Panc1 (cell line): ENCODE measurements at regions not wholly inside any gene's neighbourhood (a gene's known extent, or its start where the extent isn't known, plus 50 kb on each side); places are given as distances from the start of the nearest gene placed in this dataset.

Source experiments
- ATAC-seq: fragments of 200-7000 bp; cut with Tn5 transposase; 2 replicates; pipeline ENCODE4 v1.9.1; 2020; ENCODE audit warnings: mild to moderate bottlenecking, moderate library complexity
- BruUV-seq: library from RNA; stranded (reverse); fragments of 400-500 nt; replicated peaks from 2 replicates; lab custom pipeline; 2021; lab: Mats Ljungman, UMichigan
- CTCF ChIA-PET: fragments of 300-600 bp; sonication (Branson Sonifier 250); formaldehyde crosslinking; loops from one replicate; lab custom pipeline; 2022; ENCODE audit warnings: antibody characterized with exemption; lab: Charles Lee
- POLR2A ChIA-PET: fragments of 300-600 bp; sonication (Branson Sonifier 250); formaldehyde crosslinking; loops from one replicate; lab custom pipeline; 2022; ENCODE audit warnings: antibody characterized with exemption; lab: Charles Lee
- DNase-seq: peaks from one replicate; pipeline ENCODE4 v3.0.0-alpha.2; 2010; ENCODE audit warnings: low read depth, low spot score
- H3K27ac ChIP-seq: 2 replicates; pipeline ENCODE4 v1.5.1; 2011; ENCODE audit warnings: mild to moderate bottlenecking, low read length, inconsistent platforms
- H3K27me3 ChIP-seq: fragments of 200-500 bp; sonication (Bioruptor generic); 2 replicates; pipeline ENCODE4 v1.6.0; 2014; ENCODE audit warnings: low read length, inconsistent platforms; ENCODE audit not compliant: control insufficient read depth, insufficient read depth
- H3K36me3 ChIP-seq: fragments of 200-500 bp; sonication (Bioruptor generic); 2 replicates; pipeline ENCODE4 v1.5.1; 2014; ENCODE audit warnings: inconsistent platforms, mild to moderate bottlenecking, low read length, moderate library complexity; ENCODE audit not compliant: control insufficient read depth, insufficient read depth
- H3K4me1 ChIP-seq: 2 replicates; pipeline ENCODE4 v1.5.1; 2011; ENCODE audit warnings: inconsistent platforms, mild to moderate bottlenecking, low read length, moderate library complexity; ENCODE audit not compliant: control insufficient read depth, insufficient read depth
- H3K4me3 ChIP-seq, 2 experiments: 2 replicates each; pipeline ENCODE4 v1.5.1; 2011 to 2012; ENCODE audit warnings: low read depth in 2 of 2, low read length in 2 of 2, mild to moderate bottlenecking in 2 of 2, inconsistent platforms in 1 of 2, moderate library complexity in 1 of 2
- H3K9me3 ChIP-seq: fragments of 200-500 bp; sonication (Bioruptor generic); 2 replicates; pipeline ENCODE4 v1.5.1; 2014; ENCODE audit warnings: low read depth, mild to moderate bottlenecking, inconsistent platforms, low read length, moderate library complexity; ENCODE audit not compliant: control insufficient read depth, insufficient read depth
- POLR2AphosphoS5 ChIP-seq: IDR thresholded peaks from 2 replicates; pipeline ENCODE4 v1.6.1; 2012; ENCODE audit warnings: mild to moderate bottlenecking, low read depth, low read length, moderate library complexity
- SIN3A ChIP-seq: IDR thresholded peaks from 2 replicates; pipeline ENCODE4 v1.6.1; 2012; ENCODE audit warnings: low read depth, mild to moderate bottlenecking, low read length, moderate library complexity, borderline replicate concordance; ENCODE audit not compliant: insufficient read depth
- TCF7L2 ChIP-seq: IDR thresholded peaks from 2 replicates; pipeline ENCODE4 v1.6.1; 2011; ENCODE audit warnings: mild to moderate bottlenecking, low read depth, low read length, inconsistent platforms
- in situ Hi-C: cut with HindIII; loops from 2 replicates; pipeline ENCODE4 v1.10.0; 2016; ENCODE audit warnings: low sequenced_read_pairs, low pct_unique_long_range_greater_than_20kb
- intact Hi-C: fragments of 100-400 bp; cut with micrococcal nuclease; formaldehyde crosslinking; loops from one replicate; pipeline ENCODE4 v1.10.0; 2022; ENCODE audit not compliant: unreplicated experiment
- TF ChIP-seq, protein P1 (sequence below): fragments of 450-650 bp; IDR thresholded peaks from 2 replicates; pipeline ENCODE4 v1.5.1; 2017; ENCODE audit warnings: mild to moderate bottlenecking
- TF ChIP-seq, protein P2 (sequence below), 2 experiments: IDR thresholded peaks; 2 replicates each; pipeline ENCODE4 v1.6.1; 2011 to 2012; ENCODE audit warnings: low read depth in 2 of 2, control low read depth in 1 of 2, low read length in 1 of 2, mild to moderate bottlenecking in 1 of 2, moderate library complexity in 1 of 2; ENCODE audit not compliant: insufficient read depth in 1 of 2

DNA sequence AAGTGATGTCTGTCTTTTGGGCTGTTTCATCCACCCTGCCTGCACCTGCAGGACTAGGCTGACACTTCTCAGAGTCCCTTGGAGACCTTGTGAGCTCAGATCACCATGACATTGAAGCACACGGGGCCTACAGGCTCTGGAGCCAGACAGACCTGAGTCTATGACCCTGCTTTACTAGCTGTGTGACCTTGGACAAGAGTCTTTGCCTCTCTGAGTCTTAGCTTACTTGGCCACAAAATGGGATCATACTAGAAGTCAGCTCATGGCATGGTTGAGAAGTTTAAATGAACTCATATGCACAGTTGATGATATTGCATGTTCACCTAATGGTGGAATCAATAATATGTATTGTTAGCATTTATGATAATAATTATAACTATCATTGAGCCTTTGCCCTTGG lies 102.9 kb upstream of the SMAD3 start:
- ChIA-PET POLR2A (no interaction called here), CTCF (no interaction called here)
- H3K36me3 ChIP-seq = no peaks in the 10 kb centered on the region
- H3K27ac ChIP-seq = peak overlapping the region; percentile 42
- no peak for DNase-seq
- ATAC-seq = no peak
- in situ Hi-C loops (no loop called here), intact Hi-C loops (no loop called here)
- TF ChIP-seq, protein P1, sequence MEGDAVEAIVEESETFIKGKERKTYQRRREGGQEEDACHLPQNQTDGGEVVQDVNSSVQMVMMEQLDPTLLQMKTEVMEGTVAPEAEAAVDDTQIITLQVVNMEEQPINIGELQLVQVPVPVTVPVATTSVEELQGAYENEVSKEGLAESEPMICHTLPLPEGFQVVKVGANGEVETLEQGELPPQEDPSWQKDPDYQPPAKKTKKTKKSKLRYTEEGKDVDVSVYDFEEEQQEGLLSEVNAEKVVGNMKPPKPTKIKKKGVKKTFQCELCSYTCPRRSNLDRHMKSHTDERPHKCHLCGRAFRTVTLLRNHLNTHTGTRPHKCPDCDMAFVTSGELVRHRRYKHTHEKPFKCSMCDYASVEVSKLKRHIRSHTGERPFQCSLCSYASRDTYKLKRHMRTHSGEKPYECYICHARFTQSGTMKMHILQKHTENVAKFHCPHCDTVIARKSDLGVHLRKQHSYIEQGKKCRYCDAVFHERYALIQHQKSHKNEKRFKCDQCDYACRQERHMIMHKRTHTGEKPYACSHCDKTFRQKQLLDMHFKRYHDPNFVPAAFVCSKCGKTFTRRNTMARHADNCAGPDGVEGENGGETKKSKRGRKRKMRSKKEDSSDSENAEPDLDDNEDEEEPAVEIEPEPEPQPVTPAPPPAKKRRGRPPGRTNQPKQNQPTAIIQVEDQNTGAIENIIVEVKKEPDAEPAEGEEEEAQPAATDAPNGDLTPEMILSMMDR = no peak
- TF ChIP-seq POLR2AphosphoS5 = no peak
- no peak for TF ChIP-seq TCF7L2
- no peak for TF ChIP-seq SIN3A
- TF ChIP-seq, protein P2, sequence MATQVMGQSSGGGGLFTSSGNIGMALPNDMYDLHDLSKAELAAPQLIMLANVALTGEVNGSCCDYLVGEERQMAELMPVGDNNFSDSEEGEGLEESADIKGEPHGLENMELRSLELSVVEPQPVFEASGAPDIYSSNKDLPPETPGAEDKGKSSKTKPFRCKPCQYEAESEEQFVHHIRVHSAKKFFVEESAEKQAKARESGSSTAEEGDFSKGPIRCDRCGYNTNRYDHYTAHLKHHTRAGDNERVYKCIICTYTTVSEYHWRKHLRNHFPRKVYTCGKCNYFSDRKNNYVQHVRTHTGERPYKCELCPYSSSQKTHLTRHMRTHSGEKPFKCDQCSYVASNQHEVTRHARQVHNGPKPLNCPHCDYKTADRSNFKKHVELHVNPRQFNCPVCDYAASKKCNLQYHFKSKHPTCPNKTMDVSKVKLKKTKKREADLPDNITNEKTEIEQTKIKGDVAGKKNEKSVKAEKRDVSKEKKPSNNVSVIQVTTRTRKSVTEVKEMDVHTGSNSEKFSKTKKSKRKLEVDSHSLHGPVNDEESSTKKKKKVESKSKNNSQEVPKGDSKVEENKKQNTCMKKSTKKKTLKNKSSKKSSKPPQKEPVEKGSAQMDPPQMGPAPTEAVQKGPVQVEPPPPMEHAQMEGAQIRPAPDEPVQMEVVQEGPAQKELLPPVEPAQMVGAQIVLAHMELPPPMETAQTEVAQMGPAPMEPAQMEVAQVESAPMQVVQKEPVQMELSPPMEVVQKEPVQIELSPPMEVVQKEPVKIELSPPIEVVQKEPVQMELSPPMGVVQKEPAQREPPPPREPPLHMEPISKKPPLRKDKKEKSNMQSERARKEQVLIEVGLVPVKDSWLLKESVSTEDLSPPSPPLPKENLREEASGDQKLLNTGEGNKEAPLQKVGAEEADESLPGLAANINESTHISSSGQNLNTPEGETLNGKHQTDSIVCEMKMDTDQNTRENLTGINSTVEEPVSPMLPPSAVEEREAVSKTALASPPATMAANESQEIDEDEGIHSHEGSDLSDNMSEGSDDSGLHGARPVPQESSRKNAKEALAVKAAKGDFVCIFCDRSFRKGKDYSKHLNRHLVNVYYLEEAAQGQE (IDR thresholded peaks at IDR 0.05; ENCODE audit: insufficient read depth in 1 of 2, low read depth in 2 of 2, low read length in 1 of 2) = no peak
- H3K27me3 ChIP-seq = no peaks in the 10 kb centered on the region
- BruUV-seq = no TSS peak
- H3K9me3 ChIP-seq = no peaks in the 10 kb centered on the region
- H3K4me1 ChIP-seq = peaks cover 6% of the 10 kb centered on the region
- H3K4me3 ChIP-seq = no peak overlapping the region

DNA sequence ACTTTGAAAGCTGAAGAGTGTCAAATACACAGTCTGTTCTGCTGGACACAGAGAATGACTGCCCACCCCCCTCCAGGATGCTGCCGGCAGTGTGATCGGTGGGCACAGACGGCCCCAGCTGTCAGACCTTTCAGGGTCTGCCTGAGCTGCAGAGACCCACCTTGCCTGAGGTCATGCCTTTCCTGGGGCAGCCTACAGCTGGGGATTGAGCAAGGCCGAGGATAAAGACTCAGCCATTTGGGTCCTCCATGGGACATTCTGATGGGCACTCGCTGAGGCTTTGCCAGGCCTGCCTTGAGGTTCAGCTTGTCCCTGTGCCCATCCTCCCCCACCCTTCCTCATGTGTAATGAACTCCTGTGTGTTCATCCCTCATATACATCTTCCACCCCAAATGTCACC lies 102.3 kb upstream of the SMAD3 start:
- Histone ChIP-seq H3K36me3 (no peaks in the 10 kb centered on the region), H3K4me1 (peaks cover 5% of the 10 kb centered on the region), H3K4me3 (no peak overlapping the region), H3K9me3 (no peaks in the 10 kb centered on the region), H3K27me3 (no peaks in the 10 kb centered on the region), H3K27ac (peak overlapping the region; percentile 42)
- TF ChIP-seq SIN3A (no peak), TCF7L2 (no peak), POLR2AphosphoS5 (no peak)
- TF ChIP-seq, protein P1 = no peak
- TF ChIP-seq, protein P2 (IDR thresholded peaks at IDR 0.05; ENCODE audit: insufficient read depth in 1 of 2, low read depth in 2 of 2, low read length in 1 of 2) = no peak
- ATAC-seq = no peak
- POLR2A ChIA-PET = no interaction called here
- in situ Hi-C loops = no loop called here
- intact Hi-C loops = no loop called here
- DNase-seq = no peak
- CTCF ChIA-PET = no interaction called here
- BruUV-seq = no TSS peak
